GM19455 (cell line): ENCODE measurements at regions not wholly inside any gene's neighbourhood (a gene's known extent, or its start where the extent isn't known, plus 50 kb on each side); places are given as distances from the start of the nearest gene placed in this dataset.
"Not testable (repeated sequence)": the region's sequence is repeated elsewhere in the genome, so short reads cannot be mapped to it uniquely, and the experiment has no call there.

ENCODE experiments used
- ATAC-seq: cut with Tn5 transposase; IDR thresholded peaks from one replicate; pipeline ENCODE4 v1.9.1; 2021; ENCODE audit not compliant: unreplicated experiment

- ATAC-seq: not testable (repeated sequence)
These were observed 57.4 kb upstream of the NUTM2D start for GRCh38 chr10:87300163-87300562.

GRCh38 chr10:87301466-87302115 is 56.0 kb upstream of the NUTM2D start:
- peak; percentile 87 for ATAC-seq

- ATAC-seq: not testable (repeated sequence)
These were observed 55.4 kb upstream of the NUTM2D start for GRCh38 chr10:87302132-87302531.

- ATAC-seq: not testable (repeated sequence)
These were observed 53.8 kb upstream of the NUTM2D start for GRCh38 chr10:87303707-87304106.

GRCh38 chr10:87306681-87307080 is 50.9 kb upstream of the NUTM2D start:
- ATAC-seq: not testable (repeated sequence)
